GM19397 (cell line): ENCODE measurements at regions not wholly inside any gene's neighbourhood (a gene's known extent, or its start where the extent isn't known, plus 50 kb on each side); places are given as distances from the start of the nearest gene placed in this dataset.
"Not testable (repeated sequence)": the region's sequence is repeated elsewhere in the genome, so short reads cannot be mapped to it uniquely, and the experiment has no call there.

ENCODE experiments used
- ATAC-seq: cut with Tn5 transposase; IDR thresholded peaks from one replicate; pipeline ENCODE4 v1.9.1; 2021; ENCODE audit warnings: mild to moderate bottlenecking, moderate library complexity; ENCODE audit not compliant: unreplicated experiment

DNA sequence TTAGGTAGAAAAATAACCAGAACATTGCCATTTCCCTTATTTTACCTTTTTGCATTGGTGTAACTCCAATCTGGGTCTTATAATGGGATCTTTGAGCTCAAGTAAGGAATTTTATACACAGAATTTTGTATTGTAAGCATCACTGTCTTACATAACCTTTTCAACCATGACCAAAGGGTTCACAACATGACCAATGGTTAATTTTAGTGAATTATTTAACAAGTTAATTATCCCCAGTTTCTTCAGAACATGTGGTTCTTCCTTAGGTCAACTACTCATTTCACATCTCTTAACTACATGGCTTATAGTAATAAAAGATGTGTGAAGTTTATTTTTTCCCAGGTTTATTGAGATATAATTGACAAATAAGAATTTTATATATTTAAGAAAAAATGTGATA, 74.2 kb upstream of the RHOBTB1 start:
- no peak for ATAC-seq

DNA sequence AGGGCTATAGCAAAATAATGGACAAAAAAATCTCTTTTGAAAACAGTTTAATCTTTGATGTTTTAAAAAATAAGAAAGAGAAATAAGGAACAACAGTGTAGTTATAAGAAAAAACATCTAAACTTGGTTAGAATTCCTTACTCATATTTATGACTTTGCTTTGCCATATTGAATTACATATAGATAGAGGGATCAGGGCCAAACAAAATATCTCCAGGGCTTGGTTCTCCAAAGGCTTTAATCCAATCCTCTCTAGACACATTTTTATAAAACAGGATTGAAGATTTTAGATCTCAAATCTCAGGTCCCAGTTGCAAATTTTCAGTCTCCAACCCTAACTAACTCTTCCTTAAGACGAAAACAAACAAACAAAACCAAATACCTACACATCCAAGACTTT, 72.6 kb upstream of the RHOBTB1 start:
- no peak for ATAC-seq

DNA sequence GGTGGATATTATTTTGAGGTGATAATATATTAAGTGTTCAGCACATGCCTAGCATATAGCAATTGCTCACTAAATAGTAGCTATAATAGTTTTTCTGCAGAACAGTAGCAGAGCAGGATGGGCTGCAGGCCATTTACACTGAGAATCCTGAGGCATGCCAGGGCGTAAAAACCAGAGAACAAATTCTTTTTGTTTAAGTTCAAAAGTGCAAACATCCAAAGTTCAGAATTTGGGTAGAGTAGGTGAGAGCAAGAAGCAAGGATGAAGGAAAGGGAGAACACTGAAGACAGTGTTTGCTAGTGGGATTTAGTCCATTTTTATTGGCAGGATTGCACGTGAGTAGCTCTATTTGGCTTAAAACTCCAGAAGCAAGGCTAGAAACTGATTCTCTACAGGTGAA, 72.0 kb upstream of the RHOBTB1 start:
- ATAC-seq: no peak

GRCh38 chr10:61010863-61011262, 66.9 kb upstream of the RHOBTB1 start:
- no peak for ATAC-seq

GRCh38 chr10:61003069-61003468, 59.1 kb upstream of the RHOBTB1 start:
- ATAC-seq: not testable (repeated sequence)

- no peak for ATAC-seq
These were observed 57.7 kb upstream of the RHOBTB1 start for GRCh38 chr10:61001731-61002122.

GRCh38 chr10:61000769-61001730, 57.1 kb upstream of the RHOBTB1 start:
- no peak for ATAC-seq

GRCh38 chr10:60998932-60999331, 54.9 kb upstream of the RHOBTB1 start:
- no peak for ATAC-seq

DNA sequence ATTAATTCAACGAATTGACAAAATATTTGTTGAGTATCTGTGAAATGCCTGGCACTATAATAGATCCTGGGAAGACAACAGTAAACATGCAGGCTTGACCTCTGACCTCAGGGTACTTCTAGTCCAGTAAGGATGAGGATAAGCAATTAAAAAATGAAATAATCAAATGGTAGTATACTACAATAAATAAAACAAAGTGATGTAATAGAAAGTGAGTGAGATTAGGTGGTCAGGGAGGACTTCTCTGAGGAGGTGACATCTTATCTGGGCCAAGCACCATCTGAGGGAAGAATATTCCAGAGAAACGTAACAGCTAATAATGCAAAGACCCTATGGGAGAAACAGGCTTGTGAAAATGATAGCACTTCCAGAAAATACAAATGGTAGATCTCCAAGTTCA, 50.1 kb upstream of the RHOBTB1 start:
- ATAC-seq: no peak
